Activated naive CD8-positive, alpha-beta T cell treated with anti-CD3 and anti-CD28 coated beads, Interleukin-2, amount 10 ng/mL, durations not matched to agents 7 days and 5 days (primary cell): ENCODE measurements at regions not wholly inside any gene's neighbourhood (a gene's known extent, or its start where the extent isn't known, plus 50 kb on each side); places are given as distances from the start of the nearest gene placed in this dataset.
A peak's percentile ranks its signal among the peaks of the same experiment; 100 is the strongest.

Source experiments
- ATAC-seq: fragments of 150-1000 bp; cut with Tn5 transposase; one replicate; pipeline ENCODE4 v1.10.0; 2021; ENCODE audit warnings: low read depth, moderate library complexity
- POLR2A ChIA-PET: fragments of 350-600 bp; sonication (Branson Sonifier 250); formaldehyde crosslinking; loops from one replicate; lab custom pipeline; 2021; ENCODE audit warnings: antibody characterized with exemption; lab: Charles Lee
- DNase-seq: peaks from one replicate; pipeline ENCODE4 v3.0.0; 2021
- H3K27ac Mint-ChIP-seq: one replicate; pipeline ENCODE4 v1.8.0; 2022; ENCODE audit warnings: mild to moderate bottlenecking, mixed read lengths
- H3K27me3 Mint-ChIP-seq: one replicate; pipeline ENCODE4 v1.8.0; 2022; ENCODE audit warnings: mild to moderate bottlenecking, moderate library complexity, mixed read lengths
- H3K36me3 Mint-ChIP-seq: one replicate; pipeline ENCODE4 v1.8.0; 2021; ENCODE audit warnings: mild to moderate bottlenecking, mixed read lengths
- H3K4me1 Mint-ChIP-seq: one replicate; pipeline ENCODE4 v1.8.0; 2021; ENCODE audit warnings: mixed read lengths
- H3K4me3 Mint-ChIP-seq: one replicate; pipeline ENCODE4 v1.8.0; 2022; ENCODE audit warnings: mild to moderate bottlenecking, moderate library complexity, mixed read lengths
- H3K9me3 Mint-ChIP-seq: one replicate; pipeline ENCODE4 v1.8.0; 2021; ENCODE audit warnings: mixed read lengths

- no peaks in the 10 kb centered on the region for H3K9me3 Mint-ChIP-seq
- H3K4me1 Mint-ChIP-seq = peaks cover 57% of the 10 kb centered on the region
- H3K36me3 Mint-ChIP-seq = peaks cover 30% of the 10 kb centered on the region
- no peaks in the 10 kb centered on the region for H3K27me3 Mint-ChIP-seq
- DNase-seq = no peak
- H3K4me3 Mint-ChIP-seq = no peak overlapping the region
- POLR2A ChIA-PET = interaction anchor here (0.9 to 1.2 kb wide), 2 partner anchors 63 to 72 kb away, joined by 4 to 6 read pairs; no protein-coding TSS in a partner anchor
- no peak overlapping the region for H3K27ac Mint-ChIP-seq
- ATAC-seq = no peak
Measured at GRCh38 chr7:130899071-130899560, 165.1 kb upstream of the KLF14 start.

- no peak for ATAC-seq
- POLR2A ChIA-PET = interaction anchor here (0.9 to 1.2 kb wide), 2 partner anchors 62 to 71 kb away, joined by 4 to 6 read pairs; no protein-coding TSS in a partner anchor
- H3K4me3 Mint-ChIP-seq = no peak overlapping the region
Measured at GRCh38 chr7:130899638-130900401, 165.8 kb upstream of the KLF14 start.

GRCh38 chr7:130900471-130901076 lies 166.6 kb upstream of the KLF14 start:
- DNase-seq (no peak), ATAC-seq (no peak)
- Mint-ChIP-seq H3K4me3 (no peak overlapping the region), H3K27me3 (no peaks in the 10 kb centered on the region), H3K27ac (peak overlapping the region; percentile 2), H3K9me3 (no peaks in the 10 kb centered on the region), H3K4me1 (peaks cover 48% of the 10 kb centered on the region), H3K36me3 (peaks cover 28% of the 10 kb centered on the region)
- POLR2A ChIA-PET = interaction anchor here (1.2 kb wide), 1 partner anchor 61 kb away, joined by 4 read pairs; no protein-coding TSS in a partner anchor

More at GRCh38 chr7:130899638-130900401, 165.8 kb upstream of the KLF14 start:
- no peak for DNase-seq
- peak overlapping the region; percentile 64 for H3K27ac Mint-ChIP-seq
- no peaks in the 10 kb centered on the region for H3K9me3 Mint-ChIP-seq
- H3K4me1 Mint-ChIP-seq = peaks cover 53% of the 10 kb centered on the region
- H3K27me3 Mint-ChIP-seq = no peaks in the 10 kb centered on the region
- peaks cover 33% of the 10 kb centered on the region for H3K36me3 Mint-ChIP-seq

- ATAC-seq (no peak), DNase-seq (no peak)
- H3K4me3 Mint-ChIP-seq = no peak overlapping the region
- peaks cover 29% of the 10 kb centered on the region for H3K36me3 Mint-ChIP-seq
- peak overlapping the region; percentile 75 for H3K27ac Mint-ChIP-seq
- no peaks in the 10 kb centered on the region for H3K27me3 Mint-ChIP-seq
- H3K9me3 Mint-ChIP-seq = no peaks in the 10 kb centered on the region
- POLR2A ChIA-PET = no interaction called here
- peaks cover 46% of the 10 kb centered on the region for H3K4me1 Mint-ChIP-seq
Measured at GRCh38 chr7:130901209-130901783, 167.3 kb upstream of the KLF14 start.

GRCh38 chr7:130902755-130903357 lies 168.8 kb upstream of the KLF14 start:
- DNase-seq (no peak), ATAC-seq (no peak)
- H3K4me3 Mint-ChIP-seq = no peak overlapping the region
- no peaks in the 10 kb centered on the region for H3K27me3 Mint-ChIP-seq
- peaks cover 30% of the 10 kb centered on the region for H3K36me3 Mint-ChIP-seq
- no peaks in the 10 kb centered on the region for H3K9me3 Mint-ChIP-seq
- peak overlapping the region; percentile 75 for H3K27ac Mint-ChIP-seq
- H3K4me1 Mint-ChIP-seq = peaks cover 39% of the 10 kb centered on the region
- POLR2A ChIA-PET = interaction anchor here (1.0 to 2.8 kb wide), 3 partner anchors 8 to 57 kb away, joined by 3 to 15 read pairs (median 3); no protein-coding TSS in a partner anchor

GRCh38 chr7:130903358-130903974 lies 169.5 kb upstream of the KLF14 start:
- no peak overlapping the region for H3K4me3 Mint-ChIP-seq
- H3K9me3 Mint-ChIP-seq = no peaks in the 10 kb centered on the region

GRCh38 chr7:130904031-130904757 lies 170.2 kb upstream of the KLF14 start:
- POLR2A ChIA-PET = interaction anchor here (0.7 to 2.8 kb wide), 3 partner anchors 9 to 56 kb away, joined by 3 to 15 read pairs (median 4); no protein-coding TSS in a partner anchor
- H3K27me3 Mint-ChIP-seq = no peaks in the 10 kb centered on the region
- no peaks in the 10 kb centered on the region for H3K9me3 Mint-ChIP-seq
- DNase-seq = no peak
- peaks cover 35% of the 10 kb centered on the region for H3K36me3 Mint-ChIP-seq
- ATAC-seq = no peak
- H3K27ac Mint-ChIP-seq = peak overlapping the region; percentile 67
- H3K4me1 Mint-ChIP-seq = peaks cover 45% of the 10 kb centered on the region
- H3K4me3 Mint-ChIP-seq = no peak overlapping the region

More at GRCh38 chr7:130903358-130903974, 169.5 kb upstream of the KLF14 start:
- POLR2A ChIA-PET = interaction anchor here (1.0 to 2.8 kb wide), 3 partner anchors 9 to 57 kb away, joined by 3 to 15 read pairs (median 3); no protein-coding TSS in a partner anchor
- Mint-ChIP-seq H3K36me3 (peaks cover 31% of the 10 kb centered on the region), H3K4me1 (peaks cover 39% of the 10 kb centered on the region), H3K27ac (peak overlapping the region; percentile 27), H3K27me3 (no peaks in the 10 kb centered on the region)
- ATAC-seq (no peak), DNase-seq (no peak)

- POLR2A ChIA-PET = interaction anchor here (0.7 to 2.8 kb wide), 2 partner anchors 8 to 40 kb away, joined by 4 to 15 read pairs; no protein-coding TSS in a partner anchor
- H3K36me3 Mint-ChIP-seq = peaks cover 37% of the 10 kb centered on the region
- H3K4me3 Mint-ChIP-seq = no peak overlapping the region
Measured at GRCh38 chr7:130904792-130905191, 170.8 kb upstream of the KLF14 start.

GRCh38 chr7:130906575-130906974 lies 172.6 kb upstream of the KLF14 start:
- Mint-ChIP-seq H3K27ac (no peak overlapping the region), H3K9me3 (no peaks in the 10 kb centered on the region)

More at GRCh38 chr7:130904792-130905191, 170.8 kb upstream of the KLF14 start:
- H3K27me3 Mint-ChIP-seq = no peaks in the 10 kb centered on the region
- H3K27ac Mint-ChIP-seq = peak overlapping the region; percentile 67
- no peaks in the 10 kb centered on the region for H3K9me3 Mint-ChIP-seq
- peaks cover 49% of the 10 kb centered on the region for H3K4me1 Mint-ChIP-seq
- ATAC-seq (no peak), DNase-seq (no peak)

GRCh38 chr7:130907439-130907838 lies 173.4 kb upstream of the KLF14 start:
- peaks cover 44% of the 10 kb centered on the region for H3K36me3 Mint-ChIP-seq
- no peak overlapping the region for H3K4me3 Mint-ChIP-seq
- DNase-seq (no peak), ATAC-seq (no peak)
- POLR2A ChIA-PET = no interaction called here
- H3K9me3 Mint-ChIP-seq = no peaks in the 10 kb centered on the region
- H3K27me3 Mint-ChIP-seq = no peaks in the 10 kb centered on the region
- peaks cover 64% of the 10 kb centered on the region for H3K4me1 Mint-ChIP-seq
- peak overlapping the region; percentile 25 for H3K27ac Mint-ChIP-seq

More at GRCh38 chr7:130906575-130906974, 172.6 kb upstream of the KLF14 start:
- DNase-seq (no peak), ATAC-seq (no peak)
- Mint-ChIP-seq H3K4me1 (peaks cover 60% of the 10 kb centered on the region), H3K27me3 (no peaks in the 10 kb centered on the region), H3K4me3 (no peak overlapping the region), H3K36me3 (peaks cover 41% of the 10 kb centered on the region)
- POLR2A ChIA-PET = no interaction called here

GRCh38 chr7:130908345-130909160 lies 174.5 kb upstream of the KLF14 start:
- no peak overlapping the region for H3K4me3 Mint-ChIP-seq
- no peaks in the 10 kb centered on the region for H3K27me3 Mint-ChIP-seq
- peaks cover 60% of the 10 kb centered on the region for H3K4me1 Mint-ChIP-seq
- ATAC-seq (no peak), DNase-seq (no peak)
- H3K27ac Mint-ChIP-seq = peak overlapping the region; percentile 14
- peaks cover 41% of the 10 kb centered on the region for H3K36me3 Mint-ChIP-seq
- no peaks in the 10 kb centered on the region for H3K9me3 Mint-ChIP-seq
- POLR2A ChIA-PET = interaction anchor here (1.3 kb wide), 1 partner anchor 48 kb away, joined by 3 read pairs; no protein-coding TSS in a partner anchor
